Activated naive CD4-positive, alpha-beta T cell (primary cell): ENCODE measurements at regions not wholly inside any gene's neighbourhood (a gene's known extent, or its start where the extent isn't known, plus 50 kb on each side); places are given as distances from the start of the nearest gene placed in this dataset.
"Not testable (repeated sequence)": the region's sequence is repeated elsewhere in the genome, so short reads cannot be mapped to it uniquely, and the experiment has no call there.

Experiments used
- DNase-seq, 4 experiments: peaks; one replicate each; lab custom pipeline; 2025; lab: John Stamatoyannopoulos, UW

- DNase-seq, result no peak
Measured at GRCh38 chr6:12479451-12479850, 189.3 kb downstream of the EDN1 start.

GRCh38 chr6:12479881-12480280 lies 189.7 kb downstream of the EDN1 start:
- DNase-seq, result no peak

GRCh38 chr6:12480379-12480778 lies 190.2 kb downstream of the EDN1 start:
- DNase-seq, result no peak

GRCh38 chr6:12481292-12481691 lies 191.1 kb downstream of the EDN1 start:
- no peak for DNase-seq

- no peak for DNase-seq
Measured at GRCh38 chr6:12481850-12482249, 191.7 kb downstream of the EDN1 start.

- DNase-seq, result no peak
Measured at GRCh38 chr6:12482386-12483375, 192.5 kb downstream of the EDN1 start.

GRCh38 chr6:12483712-12484111 lies 193.6 kb downstream of the EDN1 start:
- no peak for DNase-seq

- no peak for DNase-seq
Measured at GRCh38 chr6:12484519-12484918, 194.4 kb downstream of the EDN1 start.

GRCh38 chr6:12485226-12485764 lies 195.1 kb downstream of the EDN1 start:
- no peak for DNase-seq

GRCh38 chr6:12485837-12486236 lies 195.7 kb downstream of the EDN1 start:
- no peak for DNase-seq

- no peak for DNase-seq
Measured at GRCh38 chr6:12490351-12490903, 200.3 kb downstream of the EDN1 start.

- DNase-seq, result no peak
Measured at GRCh38 chr6:12490904-12491571, 200.9 kb downstream of the EDN1 start.

- not testable (repeated sequence) for DNase-seq
Measured at GRCh38 chr6:12492929-12493328, 202.8 kb downstream of the EDN1 start.

- DNase-seq, result no peak
Measured at GRCh38 chr6:12493446-12493845, 203.3 kb downstream of the EDN1 start.

GRCh38 chr6:12494161-12494560 lies 204.0 kb downstream of the EDN1 start:
- no peak for DNase-seq

- no peak for DNase-seq
Measured at GRCh38 chr6:12501990-12502389, 211.8 kb downstream of the EDN1 start.

GRCh38 chr6:12504325-12504966 lies 212.1 kb upstream of the PHACTR1 start:
- no peak for DNase-seq

- no peak for DNase-seq
Measured at GRCh38 chr6:12505486-12505885, 211.1 kb upstream of the PHACTR1 start.

- no peak for DNase-seq
Measured at GRCh38 chr6:12506159-12506558, 210.4 kb upstream of the PHACTR1 start.

GRCh38 chr6:12507636-12508035 lies 208.9 kb upstream of the PHACTR1 start:
- no peak for DNase-seq

- DNase-seq, result no peak
Measured at GRCh38 chr6:12508553-12508952, 208.0 kb upstream of the PHACTR1 start.

GRCh38 chr6:12509060-12509459 lies 207.5 kb upstream of the PHACTR1 start:
- no peak for DNase-seq
